ENCODE measurements at regions not wholly inside any gene's neighbourhood (a gene's known extent, or its start where the extent isn't known, plus 50 kb on each side); places are given as distances from the start of the nearest gene placed in this dataset.

GRCh38 chr19:7410946-7411345, 62.2 kb downstream of the ARHGEF18 start:
- Histone ChIP-seq H3K23ac (ENCODE audit: low read depth, low read length) (no peak overlapping the region), H3K56ac (ENCODE audit: extremely low read depth, insufficient read depth, low read length) (no peak overlapping the region), H3K27me3 (ENCODE audit: control insufficient read depth, insufficient read depth, low read length) (no peaks in the 10 kb centered on the region), H2AK5ac (ENCODE audit: low read depth, low read length) (no peak overlapping the region), H3K14ac (replicated peaks; ENCODE audit: low read depth, low read length) (no peak overlapping the region), H2AK9ac (replicated peaks; ENCODE audit: low read depth, low read length, poor library complexity) (no peak overlapping the region), H2BK15ac (ENCODE audit: low read depth, low read length) (no peak overlapping the region), H3K4ac (ENCODE audit: low read depth, low read length) (no peak overlapping the region), H3K79me1 (ENCODE audit: low read depth in 1 of 2, low read length in 2 of 2) (peaks cover 12 to 37% of the 10 kb centered on the region in 2 experiments), H2BK20ac (ENCODE audit: low read depth, low read length) (no peak overlapping the region), H3K4me3 (ENCODE audit: insufficient read depth, low read depth, low read length) (no peak overlapping the region), H3K36me3 (ENCODE audit: control insufficient read depth, insufficient read depth, low read length) (peaks cover 2% of the 10 kb centered on the region; the same call in 1 of the 2 replicates), H3K9ac (ENCODE audit: low read depth, low read length) (no peak overlapping the region), H3K27ac (ENCODE audit: insufficient read depth, low read length) (no peak overlapping the region), H3K4me1 (ENCODE audit: control insufficient read depth, insufficient read depth, low read length) (peaks cover 5% of the 10 kb centered on the region), H2BK120ac (ENCODE audit: low read depth, low read length) (no peak overlapping the region), H3K4me2 (ENCODE audit: low read depth, low read length) (no peak overlapping the region), H3K9me1 (ENCODE audit: insufficient read depth, low read length) (peaks cover 6% of the 10 kb centered on the region), H2AFZ (replicated peaks; ENCODE audit: low read length, poor library complexity) (no peak overlapping the region), H4K5ac (ENCODE audit: low read depth, low read length) (no peak overlapping the region), H4K20me1 (ENCODE audit: insufficient read depth, low read length) (peaks cover 47% of the 10 kb centered on the region), H2BK5ac (ENCODE audit: low read depth, low read length, poor library complexity, severe bottlenecking) (no peak overlapping the region), H4K8ac (ENCODE audit: low read depth in 2 of 2, low read length in 2 of 2) (no peak overlapping the region), H3K9me3 (ENCODE audit: control insufficient read depth, insufficient read depth, low read length) (no peaks in the 10 kb centered on the region), H3K18ac (ENCODE audit: low read depth, low read length) (no peak overlapping the region), H4K91ac (ENCODE audit: insufficient read depth, low read depth, low read length) (no peak overlapping the region)
- dilution Hi-C loops (cut with HindIII; ENCODE audit: low sequenced_read_pairs, unreplicated experiment) (no loop called here), in situ Hi-C loops (cut with MboI; ENCODE audit: low sequenced_read_pairs) (no loop called here), intact Hi-C loops (cut with micrococcal nuclease) (no loop called here)
- TF ChIP-seq CHD1 (IDR thresholded peaks at IDR 0.05; ENCODE audit: low read depth, low read length) = no peak
- POLR2A ChIA-PET (ENCODE audit: unreplicated experiment) = no interaction called here
- CTCF ChIA-PET = no interaction called here
- DNase-seq (no peak), ATAC-seq (ENCODE audit: low read depth) (no peak)
- BruUV-seq (replicated peaks) = no TSS peak
- WGBS, 2 experiments (ENCODE audit: extremely low coverage in 2 of 2, insufficient read length in 1 of 2) = no CpG with 5 or more reads among the region's 1 CpG
